B cell (primary cell): ENCODE measurements at regions not wholly inside any gene's neighbourhood (a gene's known extent, or its start where the extent isn't known, plus 50 kb on each side); places are given as distances from the start of the nearest gene placed in this dataset.

ENCODE experiments used
- CTCF ChIP-seq: fragments of 200-600 bp; IDR thresholded peaks from one replicate; pipeline ENCODE4 v1.8.0; 2022; ENCODE audit warnings: antibody characterized with exemption, mild to moderate bottlenecking
- EZH2 ChIP-seq: IDR thresholded peaks from 2 replicates; pipeline ENCODE4 v1.6.1; 2012; ENCODE audit warnings: borderline replicate concordance, low read depth, mild to moderate bottlenecking, moderate library complexity, low read length; ENCODE audit not compliant: insufficient read depth, poor library complexity, severe bottlenecking

GRCh38 chr1:65497256-65497830 lies 76.9 kb downstream of the LEPR start:
- no peak for TF ChIP-seq EZH2
- TF ChIP-seq CTCF: no peak
